ENCODE measurements at regions not wholly inside any gene's neighbourhood (a gene's known extent, or its start where the extent isn't known, plus 50 kb on each side); places are given as distances from the start of the nearest gene placed in this dataset.

- TF ChIP-seq EZH2 (IDR thresholded peaks at IDR 0.05; ENCODE audit: low read length, unreplicated experiment) (no peak), CTCF (conservative IDR thresholded peaks at IDR 0.05; ENCODE audit: low read depth, low read length) (peak; percentile 73), EZH2phosphoT487 (IDR thresholded peaks at IDR 0.05; ENCODE audit: borderline replicate concordance, low read length) (no peak)
These were observed 580.4 kb upstream of the TBL1XR1 start for GRCh38 chr3:177777699-177778098.

Data from PC-3 (cell line).